Activated CD8-positive, alpha-beta memory T cell treated with anti-CD3 and anti-CD28 coated beads for 36 hours (primary cell): ENCODE measurements at regions not wholly inside any gene's neighbourhood (a gene's known extent, or its start where the extent isn't known, plus 50 kb on each side); places are given as distances from the start of the nearest gene placed in this dataset.

Experiments
- CTCF ChIA-PET: fragments of 350-600 bp; sonication (Branson Sonifier 250); formaldehyde crosslinking; loops from one replicate; lab custom pipeline; 2021; ENCODE audit warnings: antibody characterized with exemption; lab: Charles Lee
- POLR2A ChIA-PET: fragments of 350-600 bp; sonication (Branson Sonifier 250); formaldehyde crosslinking; loops from one replicate; lab custom pipeline; 2021; ENCODE audit warnings: antibody characterized with exemption; lab: Charles Lee

GRCh38 chr10:58930500-58930899 lies 245.9 kb upstream of the PHYHIPL start:
- CTCF ChIA-PET = no interaction called here
- POLR2A ChIA-PET = no interaction called here

- ChIA-PET CTCF (no interaction called here), POLR2A (no interaction called here)
Measured at GRCh38 chr10:58932126-58932525, 244.3 kb upstream of the PHYHIPL start.

- ChIA-PET POLR2A (no interaction called here), CTCF (no interaction called here)
Measured at GRCh38 chr10:58932577-58933314, 243.7 kb upstream of the PHYHIPL start.

- POLR2A ChIA-PET = no interaction called here
Measured at GRCh38 chr10:58936364-58936763, 240.1 kb upstream of the PHYHIPL start.

GRCh38 chr10:58937423-58937822 lies 239.0 kb upstream of the PHYHIPL start:
- POLR2A ChIA-PET = no interaction called here
- CTCF ChIA-PET = no interaction called here

More at GRCh38 chr10:58936364-58936763, 240.1 kb upstream of the PHYHIPL start:
- CTCF ChIA-PET = no interaction called here

- POLR2A ChIA-PET = no interaction called here
Measured at GRCh38 chr10:58942724-58943123, 233.7 kb upstream of the PHYHIPL start.

GRCh38 chr10:58943256-58943890 lies 233.1 kb upstream of the PHYHIPL start:
- POLR2A ChIA-PET = no interaction called here
- CTCF ChIA-PET = no interaction called here

More at GRCh38 chr10:58942724-58943123, 233.7 kb upstream of the PHYHIPL start:
- CTCF ChIA-PET = no interaction called here

- POLR2A ChIA-PET = no interaction called here
Measured at GRCh38 chr10:58943960-58944359, 232.5 kb upstream of the PHYHIPL start.

GRCh38 chr10:58948303-58948702 lies 228.1 kb upstream of the PHYHIPL start:
- ChIA-PET POLR2A (no interaction called here), CTCF (no interaction called here)

More at GRCh38 chr10:58943960-58944359, 232.5 kb upstream of the PHYHIPL start:
- CTCF ChIA-PET = no interaction called here

GRCh38 chr10:58950618-58951017 lies 225.8 kb upstream of the PHYHIPL start:
- ChIA-PET POLR2A (no interaction called here), CTCF (no interaction called here)

- POLR2A ChIA-PET = no interaction called here
- CTCF ChIA-PET = no interaction called here
Measured at GRCh38 chr10:58951087-58951486, 225.4 kb upstream of the PHYHIPL start.

- POLR2A ChIA-PET = no interaction called here
- CTCF ChIA-PET = interaction anchor here (0.6 kb wide), 2 partner anchors 367 to 934 kb away, joined by 3 read pairs; no protein-coding TSS in a partner anchor
Measured at GRCh38 chr10:58951746-58952145, 224.7 kb upstream of the PHYHIPL start.

- ChIA-PET POLR2A (no interaction called here), CTCF (interaction anchor here (0.6 kb wide), 2 partner anchors 367 to 933 kb away, joined by 3 read pairs; no protein-coding TSS in a partner anchor)
Measured at GRCh38 chr10:58952162-58952601, 224.3 kb upstream of the PHYHIPL start.

GRCh38 chr10:58952747-58953466 lies 223.5 kb upstream of the PHYHIPL start:
- ChIA-PET POLR2A (no interaction called here), CTCF (no interaction called here)

- POLR2A ChIA-PET = no interaction called here
Measured at GRCh38 chr10:58954178-58954577, 222.3 kb upstream of the PHYHIPL start.

GRCh38 chr10:58955615-58956014 lies 220.8 kb upstream of the PHYHIPL start:
- ChIA-PET CTCF (no interaction called here), POLR2A (no interaction called here)

More at GRCh38 chr10:58954178-58954577, 222.3 kb upstream of the PHYHIPL start:
- CTCF ChIA-PET = no interaction called here

GRCh38 chr10:58956926-58957325 lies 219.5 kb upstream of the PHYHIPL start:
- ChIA-PET CTCF (no interaction called here), POLR2A (no interaction called here)

- POLR2A ChIA-PET = no interaction called here
- CTCF ChIA-PET = no interaction called here
Measured at GRCh38 chr10:58957517-58957916, 218.9 kb upstream of the PHYHIPL start.

GRCh38 chr10:58963101-58963534 lies 213.3 kb upstream of the PHYHIPL start:
- CTCF ChIA-PET = no interaction called here
- POLR2A ChIA-PET = no interaction called here

GRCh38 chr10:58963723-58964124 lies 212.7 kb upstream of the PHYHIPL start:
- ChIA-PET POLR2A (no interaction called here), CTCF (no interaction called here)
